HEK293 (cell line): ENCODE measurements at regions not wholly inside any gene's neighbourhood (a gene's known extent, or its start where the extent isn't known, plus 50 kb on each side); places are given as distances from the start of the nearest gene placed in this dataset.

Experiments
- ATF2 ChIP-seq: fragments of 450-650 bp; formaldehyde crosslinking; IDR thresholded peaks from 2 replicates; pipeline ENCODE4 v1.5.1; 2016; ENCODE audit warnings: missing biosample characterization, missing genetic modification characterization, low read depth
- FEZF1 ChIP-seq: fragments of 450-650 bp; formaldehyde crosslinking; IDR thresholded peaks from 2 replicates; pipeline ENCODE4 v1.5.1; 2016; ENCODE audit warnings: missing biosample characterization, missing genetic modification characterization
- SALL2 ChIP-seq: fragments of 450-650 bp; formaldehyde crosslinking; IDR thresholded peaks from 2 replicates; pipeline ENCODE4 v1.5.0; 2017; ENCODE audit warnings: missing biosample characterization, mild to moderate bottlenecking, missing genetic modification characterization, borderline replicate concordance
- SP2 ChIP-seq: fragments of 450-650 bp; formaldehyde crosslinking; IDR thresholded peaks from 2 replicates; pipeline ENCODE4 v1.5.1; 2016; ENCODE audit warnings: missing biosample characterization, missing genetic modification characterization
- TCF7L2 ChIP-seq: IDR thresholded peaks from 2 replicates; pipeline ENCODE4 v1.6.1; 2011; ENCODE audit warnings: low read depth, mild to moderate bottlenecking, inconsistent platforms, low read length, moderate library complexity, borderline replicate concordance
- ZBTB48 ChIP-seq: fragments of 450-650 bp; formaldehyde crosslinking; IDR thresholded peaks from 2 replicates; pipeline ENCODE4 v1.5.1; 2016; ENCODE audit warnings: missing biosample characterization, missing genetic modification characterization
- ZBTB7A ChIP-seq: fragments of 450-650 bp; formaldehyde crosslinking; IDR thresholded peaks from 2 replicates; pipeline ENCODE4 v1.5.1; 2016; ENCODE audit warnings: low read depth, missing biosample characterization, missing genetic modification characterization
- ZNF138 ChIP-seq: fragments of 450-650 bp; formaldehyde crosslinking; IDR thresholded peaks from 2 replicates; pipeline ENCODE4 v1.5.1; 2016; ENCODE audit warnings: missing biosample characterization, missing genetic modification characterization, borderline replicate concordance
- ZNF24 ChIP-seq: fragments of 450-650 bp; formaldehyde crosslinking; IDR thresholded peaks from 2 replicates; pipeline ENCODE4 v1.5.1; 2016; ENCODE audit warnings: missing biosample characterization, missing genetic modification characterization
- ZNF423 ChIP-seq: fragments of 450-650 bp; formaldehyde crosslinking; IDR thresholded peaks from 2 replicates; pipeline ENCODE4 v1.5.1; 2016; ENCODE audit warnings: missing biosample characterization, missing genetic modification characterization
- ZNF558 ChIP-seq: fragments of 450-650 bp; formaldehyde crosslinking; IDR thresholded peaks from 2 replicates; pipeline ENCODE4 v1.5.1; 2016; ENCODE audit warnings: missing biosample characterization, missing genetic modification characterization
- ZNF639 ChIP-seq: fragments of 450-650 bp; formaldehyde crosslinking; IDR thresholded peaks from 2 replicates; pipeline ENCODE4 v1.5.1; 2016; ENCODE audit warnings: missing biosample characterization, missing genetic modification characterization
- TF ChIP-seq, protein P1 (sequence below): fragments of 450-650 bp; formaldehyde crosslinking; IDR thresholded peaks from 2 replicates; pipeline ENCODE4 v1.5.1; 2016; ENCODE audit warnings: missing biosample characterization, missing genetic modification characterization
- TF ChIP-seq, protein P2 (sequence below): fragments of 450-650 bp; formaldehyde crosslinking; IDR thresholded peaks from 2 replicates; pipeline ENCODE4 v1.5.1; 2016; ENCODE audit warnings: missing biosample characterization, missing genetic modification characterization

GRCh38 chr5:86749841-86750240 is 132.1 kb downstream of the COX7C start:
- no peak for TF ChIP-seq ZNF24
- TF ChIP-seq SALL2: no peak
- TF ChIP-seq ZNF138: no peak
- TF ChIP-seq, protein P1, sequence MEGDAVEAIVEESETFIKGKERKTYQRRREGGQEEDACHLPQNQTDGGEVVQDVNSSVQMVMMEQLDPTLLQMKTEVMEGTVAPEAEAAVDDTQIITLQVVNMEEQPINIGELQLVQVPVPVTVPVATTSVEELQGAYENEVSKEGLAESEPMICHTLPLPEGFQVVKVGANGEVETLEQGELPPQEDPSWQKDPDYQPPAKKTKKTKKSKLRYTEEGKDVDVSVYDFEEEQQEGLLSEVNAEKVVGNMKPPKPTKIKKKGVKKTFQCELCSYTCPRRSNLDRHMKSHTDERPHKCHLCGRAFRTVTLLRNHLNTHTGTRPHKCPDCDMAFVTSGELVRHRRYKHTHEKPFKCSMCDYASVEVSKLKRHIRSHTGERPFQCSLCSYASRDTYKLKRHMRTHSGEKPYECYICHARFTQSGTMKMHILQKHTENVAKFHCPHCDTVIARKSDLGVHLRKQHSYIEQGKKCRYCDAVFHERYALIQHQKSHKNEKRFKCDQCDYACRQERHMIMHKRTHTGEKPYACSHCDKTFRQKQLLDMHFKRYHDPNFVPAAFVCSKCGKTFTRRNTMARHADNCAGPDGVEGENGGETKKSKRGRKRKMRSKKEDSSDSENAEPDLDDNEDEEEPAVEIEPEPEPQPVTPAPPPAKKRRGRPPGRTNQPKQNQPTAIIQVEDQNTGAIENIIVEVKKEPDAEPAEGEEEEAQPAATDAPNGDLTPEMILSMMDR (tag by site-specific recombination): no peak
- TF ChIP-seq SP2: no peak
- TF ChIP-seq ATF2 (tag by site-specific recombination): no peak
- TF ChIP-seq ZNF558: no peak
- TF ChIP-seq ZBTB48 (tag by site-specific recombination): no peak
- TF ChIP-seq TCF7L2: no peak
- TF ChIP-seq FEZF1: no peak
- TF ChIP-seq, protein P2, sequence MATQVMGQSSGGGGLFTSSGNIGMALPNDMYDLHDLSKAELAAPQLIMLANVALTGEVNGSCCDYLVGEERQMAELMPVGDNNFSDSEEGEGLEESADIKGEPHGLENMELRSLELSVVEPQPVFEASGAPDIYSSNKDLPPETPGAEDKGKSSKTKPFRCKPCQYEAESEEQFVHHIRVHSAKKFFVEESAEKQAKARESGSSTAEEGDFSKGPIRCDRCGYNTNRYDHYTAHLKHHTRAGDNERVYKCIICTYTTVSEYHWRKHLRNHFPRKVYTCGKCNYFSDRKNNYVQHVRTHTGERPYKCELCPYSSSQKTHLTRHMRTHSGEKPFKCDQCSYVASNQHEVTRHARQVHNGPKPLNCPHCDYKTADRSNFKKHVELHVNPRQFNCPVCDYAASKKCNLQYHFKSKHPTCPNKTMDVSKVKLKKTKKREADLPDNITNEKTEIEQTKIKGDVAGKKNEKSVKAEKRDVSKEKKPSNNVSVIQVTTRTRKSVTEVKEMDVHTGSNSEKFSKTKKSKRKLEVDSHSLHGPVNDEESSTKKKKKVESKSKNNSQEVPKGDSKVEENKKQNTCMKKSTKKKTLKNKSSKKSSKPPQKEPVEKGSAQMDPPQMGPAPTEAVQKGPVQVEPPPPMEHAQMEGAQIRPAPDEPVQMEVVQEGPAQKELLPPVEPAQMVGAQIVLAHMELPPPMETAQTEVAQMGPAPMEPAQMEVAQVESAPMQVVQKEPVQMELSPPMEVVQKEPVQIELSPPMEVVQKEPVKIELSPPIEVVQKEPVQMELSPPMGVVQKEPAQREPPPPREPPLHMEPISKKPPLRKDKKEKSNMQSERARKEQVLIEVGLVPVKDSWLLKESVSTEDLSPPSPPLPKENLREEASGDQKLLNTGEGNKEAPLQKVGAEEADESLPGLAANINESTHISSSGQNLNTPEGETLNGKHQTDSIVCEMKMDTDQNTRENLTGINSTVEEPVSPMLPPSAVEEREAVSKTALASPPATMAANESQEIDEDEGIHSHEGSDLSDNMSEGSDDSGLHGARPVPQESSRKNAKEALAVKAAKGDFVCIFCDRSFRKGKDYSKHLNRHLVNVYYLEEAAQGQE (tag by site-specific recombination): no peak
- no peak for TF ChIP-seq ZBTB7A (tag by site-specific recombination)
- no peak for TF ChIP-seq ZNF423 (tag by site-specific recombination)
- TF ChIP-seq ZNF639 (tag by site-specific recombination): no peak
